Type B pancreatic cell (in vitro differentiated cells): ENCODE measurements at regions not wholly inside any gene's neighbourhood (a gene's known extent, or its start where the extent isn't known, plus 50 kb on each side); places are given as distances from the start of the nearest gene placed in this dataset.

Source experiments
- DNase-seq: peaks from one replicate; pipeline ENCODE4 v3.0.0; 2021; ENCODE audit warnings: mixed read lengths; ENCODE audit not compliant: unreplicated experiment; ENCODE audit errors: extremely low spot score
- H3K27ac Mint-ChIP-seq: 2 replicates; pipeline ENCODE4 v1.8.0; 2021; ENCODE audit warnings: mild to moderate bottlenecking, mixed read lengths
- H3K27me3 Mint-ChIP-seq: 2 replicates; pipeline ENCODE4 v1.8.0; 2021; ENCODE audit warnings: mixed read lengths
- H3K36me3 Mint-ChIP-seq: 2 replicates; pipeline ENCODE4 v1.8.0; 2021; ENCODE audit warnings: mixed read lengths
- H3K4me1 Mint-ChIP-seq: one replicate; pipeline ENCODE4 v1.8.0; 2021; ENCODE audit warnings: mixed read lengths; ENCODE audit not compliant: unreplicated experiment
- H3K4me3 Mint-ChIP-seq: 2 replicates; pipeline ENCODE4 v1.8.0; 2021; ENCODE audit warnings: mild to moderate bottlenecking, mixed read lengths
- H3K9me3 Mint-ChIP-seq: 2 replicates; pipeline ENCODE4 v1.8.0; 2021; ENCODE audit warnings: mixed read lengths
- TF ChIP-seq, protein P1 (sequence below): fragments of 200-600 bp; sonication (generic); conservative IDR thresholded peaks from 2 replicates; pipeline ENCODE4 v1.5.0; 2021; ENCODE audit warnings: antibody characterized with exemption, mild to moderate bottlenecking

DNA sequence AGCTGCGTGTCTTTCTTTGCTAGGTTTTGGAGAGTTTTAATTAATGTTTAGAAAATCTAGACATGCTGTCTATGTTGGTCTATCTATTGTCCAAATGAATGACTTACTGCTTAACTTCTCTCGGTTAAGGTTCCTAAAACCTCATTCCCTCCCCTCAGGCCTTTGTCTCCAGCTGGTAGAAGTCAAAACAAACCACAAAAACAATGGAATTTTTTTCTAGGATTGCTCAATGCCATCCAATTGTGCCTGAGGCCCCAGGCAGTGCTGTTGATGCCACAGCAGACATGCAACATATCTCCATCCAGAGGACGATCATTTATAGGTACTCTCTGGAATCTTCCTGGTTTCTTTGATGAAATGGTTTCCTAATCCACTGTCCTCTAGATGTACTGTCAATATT, 448.2 kb upstream of the TBX3 start:
- TF ChIP-seq, protein P1, sequence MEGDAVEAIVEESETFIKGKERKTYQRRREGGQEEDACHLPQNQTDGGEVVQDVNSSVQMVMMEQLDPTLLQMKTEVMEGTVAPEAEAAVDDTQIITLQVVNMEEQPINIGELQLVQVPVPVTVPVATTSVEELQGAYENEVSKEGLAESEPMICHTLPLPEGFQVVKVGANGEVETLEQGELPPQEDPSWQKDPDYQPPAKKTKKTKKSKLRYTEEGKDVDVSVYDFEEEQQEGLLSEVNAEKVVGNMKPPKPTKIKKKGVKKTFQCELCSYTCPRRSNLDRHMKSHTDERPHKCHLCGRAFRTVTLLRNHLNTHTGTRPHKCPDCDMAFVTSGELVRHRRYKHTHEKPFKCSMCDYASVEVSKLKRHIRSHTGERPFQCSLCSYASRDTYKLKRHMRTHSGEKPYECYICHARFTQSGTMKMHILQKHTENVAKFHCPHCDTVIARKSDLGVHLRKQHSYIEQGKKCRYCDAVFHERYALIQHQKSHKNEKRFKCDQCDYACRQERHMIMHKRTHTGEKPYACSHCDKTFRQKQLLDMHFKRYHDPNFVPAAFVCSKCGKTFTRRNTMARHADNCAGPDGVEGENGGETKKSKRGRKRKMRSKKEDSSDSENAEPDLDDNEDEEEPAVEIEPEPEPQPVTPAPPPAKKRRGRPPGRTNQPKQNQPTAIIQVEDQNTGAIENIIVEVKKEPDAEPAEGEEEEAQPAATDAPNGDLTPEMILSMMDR = no peak
- Mint-ChIP-seq H3K4me1 (no peaks in the 10 kb centered on the region), H3K36me3 (no peaks in the 10 kb centered on the region), H3K4me3 (no peak overlapping the region), H3K27ac (no peak overlapping the region), H3K9me3 (peaks cover 5% of the 10 kb centered on the region), H3K27me3 (no peaks in the 10 kb centered on the region)
- no peak for DNase-seq

DNA sequence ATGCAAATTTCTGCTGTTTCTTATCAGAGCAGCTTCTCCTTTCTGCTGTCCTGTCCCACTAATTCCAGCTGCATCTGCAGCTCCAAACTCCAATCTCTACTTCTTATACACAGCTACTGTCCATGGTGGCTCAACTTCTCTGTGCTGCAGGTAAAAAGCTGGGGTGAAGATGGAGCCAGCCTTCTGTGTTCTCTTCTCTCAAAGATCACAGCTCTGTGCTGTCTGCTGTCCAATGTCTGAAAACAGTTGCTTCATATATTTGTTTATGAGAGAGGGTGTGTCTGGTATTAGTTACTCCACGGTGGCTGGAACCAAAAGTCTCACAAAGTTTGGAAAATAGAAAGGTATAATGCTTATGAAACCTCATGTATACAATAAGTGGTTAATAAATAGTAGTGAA, 445.8 kb upstream of the TBX3 start:
- DNase-seq = no peak
- Mint-ChIP-seq H3K27me3 (no peaks in the 10 kb centered on the region), H3K36me3 (no peaks in the 10 kb centered on the region), H3K4me1 (no peaks in the 10 kb centered on the region), H3K27ac (no peak overlapping the region), H3K9me3 (peaks cover 5% of the 10 kb centered on the region), H3K4me3 (no peak overlapping the region)
- TF ChIP-seq, protein P1 = no peak

DNA sequence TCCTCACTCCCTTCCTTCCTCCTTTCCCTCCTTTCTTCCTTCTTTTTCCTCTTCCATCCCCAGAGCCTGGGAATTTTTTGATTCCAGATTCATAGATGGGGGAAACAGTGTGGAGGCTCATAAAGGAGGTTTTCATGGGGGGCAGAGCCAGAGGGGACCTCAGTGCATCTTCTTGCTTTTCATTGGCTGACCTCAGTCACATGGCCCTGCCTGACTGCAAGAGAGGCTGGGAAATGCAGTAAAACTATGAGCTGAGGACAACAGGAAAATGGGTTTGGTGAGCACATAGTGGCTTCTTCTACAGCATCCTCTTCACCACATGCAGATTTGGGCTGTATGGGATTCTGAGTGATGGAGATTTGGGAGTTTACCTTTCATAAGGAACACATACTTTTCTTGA, 437.1 kb upstream of the TBX3 start:
- no peak for DNase-seq
- TF ChIP-seq, protein P1 = no peak
- Mint-ChIP-seq H3K36me3 (no peaks in the 10 kb centered on the region), H3K27me3 (no peaks in the 10 kb centered on the region), H3K9me3 (peaks cover 8% of the 10 kb centered on the region), H3K4me1 (no peaks in the 10 kb centered on the region), H3K27ac (no peak overlapping the region), H3K4me3 (no peak overlapping the region)

DNA sequence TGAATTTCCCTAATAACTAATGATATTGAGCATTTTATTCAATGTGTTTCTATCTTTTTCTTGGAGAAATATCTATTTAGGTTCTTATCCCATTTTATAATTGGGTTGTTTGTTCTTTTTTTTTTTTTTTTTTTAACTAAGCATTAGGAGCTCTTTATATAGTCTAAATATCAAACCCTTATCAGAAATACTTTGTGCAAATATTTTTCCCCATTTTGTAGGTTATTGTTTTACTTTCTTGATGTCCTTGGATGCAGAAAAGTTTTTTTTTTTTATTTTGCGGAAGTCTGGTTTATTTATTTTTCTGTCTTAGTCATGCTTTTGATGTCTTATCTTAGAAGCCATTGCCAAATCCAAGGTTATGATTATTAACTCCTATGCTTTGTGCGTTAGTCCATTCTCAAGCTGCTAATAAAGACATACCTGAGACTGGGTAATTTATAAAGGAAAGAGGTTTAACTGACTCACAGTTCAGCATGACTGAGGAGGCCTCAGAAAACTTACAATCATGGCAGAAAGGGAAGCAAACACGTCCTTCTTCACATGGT, 434.3 kb upstream of the TBX3 start:
- Mint-ChIP-seq H3K9me3 (peaks cover 8% of the 10 kb centered on the region), H3K27me3 (no peaks in the 10 kb centered on the region), H3K36me3 (no peaks in the 10 kb centered on the region), H3K4me1 (no peaks in the 10 kb centered on the region), H3K27ac (no peak overlapping the region), H3K4me3 (no peak overlapping the region)
- DNase-seq = no peak
- TF ChIP-seq, protein P1 = no peak

DNA sequence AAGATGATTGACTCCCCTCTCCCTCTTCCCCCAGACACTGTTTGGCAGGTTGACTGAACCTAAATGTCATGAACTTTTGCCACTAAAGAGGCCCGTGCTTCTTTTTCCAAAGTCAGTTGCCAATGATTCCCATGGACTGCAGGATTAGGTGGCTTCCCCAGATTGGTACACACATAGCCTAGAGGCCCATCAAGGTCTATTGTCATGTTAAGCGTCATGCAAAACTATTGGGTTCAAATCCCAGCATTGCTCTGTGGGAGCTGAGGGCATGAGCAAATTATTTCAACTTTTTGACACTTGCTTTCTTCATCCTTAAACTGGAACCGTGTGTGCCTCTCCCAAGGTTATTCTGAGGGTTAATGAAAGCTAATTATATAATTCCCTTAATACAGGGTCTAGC, 430.2 kb upstream of the TBX3 start:
- H3K27ac Mint-ChIP-seq = no peak overlapping the region
- H3K4me3 Mint-ChIP-seq = no peak overlapping the region
- H3K9me3 Mint-ChIP-seq = peaks cover 8% of the 10 kb centered on the region
- DNase-seq = no peak
- H3K36me3 Mint-ChIP-seq = no peaks in the 10 kb centered on the region
- no peaks in the 10 kb centered on the region for H3K27me3 Mint-ChIP-seq
- TF ChIP-seq, protein P1 = no peak
- H3K4me1 Mint-ChIP-seq = no peaks in the 10 kb centered on the region

DNA sequence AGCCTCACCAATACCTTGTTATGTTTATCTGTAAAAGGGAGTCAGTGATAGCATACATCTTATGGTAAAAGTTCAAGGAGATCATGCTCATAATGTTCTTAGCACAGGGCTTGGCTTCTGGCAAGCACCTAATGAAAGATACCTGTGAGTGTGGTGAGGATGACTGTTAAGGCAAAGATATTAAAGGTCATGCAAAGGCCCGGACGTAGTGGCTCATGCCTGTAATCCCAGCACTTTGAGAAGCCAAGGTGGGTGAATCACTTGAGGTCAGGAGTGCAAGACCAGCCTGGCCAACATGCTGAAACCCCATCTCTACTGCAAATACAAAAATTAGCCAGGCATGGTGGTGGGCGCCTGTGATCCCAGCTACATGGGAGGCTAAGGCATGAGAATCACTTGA, 425.9 kb upstream of the TBX3 start:
- Mint-ChIP-seq H3K27ac (no peak overlapping the region), H3K4me1 (no peaks in the 10 kb centered on the region)

More for the DNA sequence above, 425.9 kb upstream of the TBX3 start:
- TF ChIP-seq, protein P1 = no peak
- Mint-ChIP-seq H3K27me3 (no peaks in the 10 kb centered on the region), H3K4me3 (no peak overlapping the region), H3K36me3 (no peaks in the 10 kb centered on the region), H3K9me3 (no peaks in the 10 kb centered on the region)
- DNase-seq = no peak
